Lung microvascular endothelial cell (primary cell): ENCODE measurements at regions not wholly inside any gene's neighbourhood (a gene's known extent, or its start where the extent isn't known, plus 50 kb on each side); places are given as distances from the start of the nearest gene placed in this dataset.

Experiments used
- DNase-seq, 2 donors: peaks; one replicate each; pipeline versions ENCODE4 v3.0.0 to v3.0.0-alpha.2; 2010; ENCODE audit warnings: low read depth in 2 of 2

DNA sequence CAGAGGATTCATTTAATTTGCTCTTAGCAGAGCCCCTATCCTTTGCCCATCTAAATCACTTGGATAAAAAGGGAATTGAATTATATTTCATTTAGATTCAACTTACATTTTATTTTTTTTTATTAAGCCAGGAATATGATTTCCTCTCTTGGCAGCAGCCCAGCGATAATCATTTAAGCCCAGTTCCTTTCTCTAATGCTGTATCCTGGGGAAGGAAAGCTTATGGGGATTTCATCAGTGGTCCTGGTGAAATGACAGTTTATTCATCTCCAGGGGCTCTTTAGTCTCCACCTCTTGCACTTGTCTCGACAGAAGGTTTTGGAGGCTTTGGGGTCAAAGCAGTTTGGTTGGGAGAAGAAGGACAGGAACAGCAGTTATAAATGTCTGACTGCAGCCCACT, 50.4 kb upstream of the LRRC8D start:
- peak in 1 of 2 donors; percentile 33 for DNase-seq
